SK-N-SH (cell line): ENCODE measurements at regions not wholly inside any gene's neighbourhood (a gene's known extent, or its start where the extent isn't known, plus 50 kb on each side); places are given as distances from the start of the nearest gene placed in this dataset.

Experiments used
- MEF2A ChIP-seq: IDR thresholded peaks from 2 replicates; pipeline ENCODE4 v1.4.0; 2012; ENCODE audit warnings: low read depth, borderline replicate concordance
- RAD21 ChIP-seq: IDR thresholded peaks from 2 replicates; pipeline ENCODE4 v1.6.1; 2012; ENCODE audit warnings: mild to moderate bottlenecking, low read length

- TF ChIP-seq RAD21: no peak
- TF ChIP-seq MEF2A: no peak
Observed at GRCh38 chr9:135201711-135202110, 114.2 kb downstream of the OLFM1 start.
